HCT116 (cell line): ENCODE measurements at regions not wholly inside any gene's neighbourhood (a gene's known extent, or its start where the extent isn't known, plus 50 kb on each side); places are given as distances from the start of the nearest gene placed in this dataset.

Experiments used
- ATAC-seq: fragments of 200-7000 bp; cut with Tn5 transposase; 2 replicates; pipeline ENCODE4 v1.9.1; 2020; ENCODE audit warnings: mild to moderate bottlenecking, moderate library complexity
- BruUV-seq: library from RNA; stranded (reverse); fragments of 400-500 nt; replicated peaks from 2 replicates; lab custom pipeline; 2021; lab: Mats Ljungman, UMichigan
- CTCF ChIA-PET: fragments of 300-600 bp; sonication (Branson Sonifier 250); formaldehyde crosslinking; loops from one replicate; lab custom pipeline; 2021; ENCODE audit warnings: antibody characterized with exemption; lab: Charles Lee
- POLR2A ChIA-PET: fragments of 300-600, 350-600 bp; sonication (Branson Sonifier 250); formaldehyde crosslinking; loops from one replicate; lab custom pipeline; 2021; ENCODE audit warnings: antibody characterized with exemption; lab: Charles Lee
- RAD21 ChIA-PET, 2 experiments: fragments of 300-600 bp; sonication (Branson Sonifier 250); formaldehyde crosslinking; loops; one replicate each; lab custom pipeline; 2023; ENCODE audit warnings: low total read pairs in 2 of 2; ENCODE audit not compliant: uncharacterized antibody in 2 of 2, unreplicated experiment in 2 of 2, low non-redundant PET in 1 of 2; lab: Charles Lee
- DNase-seq: peaks from one replicate; pipeline ENCODE4 v3.0.0-alpha.2; 2010; ENCODE audit warnings: low read depth, low spot score
- H2AFZ ChIP-seq: fragments of 200-600 bp; shearing (Covaris generic), sonication (generic); 2 replicates; pipeline ENCODE4 v1.6.1; 2017; ENCODE audit warnings: low read depth, mixed run types, mixed read lengths, antibody characterized with exemption, low read length; ENCODE audit not compliant: poor library complexity, severe bottlenecking
- H3K27ac ChIP-seq: 2 replicates; pipeline ENCODE4 v1.5.1; 2012; ENCODE audit warnings: low read depth, low read length
- H3K27me3 ChIP-seq: fragments of 200-600 bp; sonication (generic); 2 replicates; pipeline ENCODE4 v1.6.1; 2016; ENCODE audit warnings: mixed run types, low read length, mixed read lengths; ENCODE audit not compliant: insufficient read depth
- H3K36me3 ChIP-seq, 2 experiments: fragments of 200-500 bp in 1 of 2; fragments of 200-600 bp in 1 of 2; sonication (Bioruptor generic) in 1 of 2; sonication (generic) in 1 of 2; 2 replicates each; pipeline versions ENCODE4 v1.5.1 to v1.6.1; 2014 to 2016; ENCODE audit warnings: low read length in 2 of 2, inconsistent platforms in 1 of 2, mixed read lengths in 1 of 2, mixed run types in 1 of 2; ENCODE audit not compliant: insufficient read depth in 2 of 2, control insufficient read depth in 1 of 2
- H3K4me1 ChIP-seq, 2 experiments: fragments of 200-600 bp in 1 of 2; sonication (generic) in 1 of 2; 2 replicates each; pipeline versions ENCODE4 v1.5.1 to v1.6.1; 2012 to 2017; ENCODE audit warnings: low read length in 2 of 2, inconsistent platforms in 1 of 2, mild to moderate bottlenecking in 1 of 2, mixed read lengths in 1 of 2, mixed run types in 1 of 2, moderate library complexity in 1 of 2; ENCODE audit not compliant: insufficient read depth in 2 of 2, control insufficient read depth in 1 of 2
- H3K4me2 ChIP-seq: fragments of 200-600 bp; sonication (generic); 2 replicates; pipeline ENCODE4 v1.6.1; 2017; ENCODE audit warnings: mixed run types, low read length, mixed read lengths
- H3K4me3 ChIP-seq, 2 experiments: fragments of 200-600 bp in 1 of 2; sonication (generic) in 1 of 2; replicated peaks in 1 of 2; 2 replicates each; pipeline ENCODE4 v1.5.1; 2011 to 2016; ENCODE audit warnings: low read length in 2 of 2, control low read depth in 1 of 2, low read depth in 1 of 2, mild to moderate bottlenecking in 1 of 2, mixed read lengths in 1 of 2, mixed run types in 1 of 2
- H3K79me2 ChIP-seq: fragments of 200-600 bp; sonication (generic); 2 replicates; pipeline ENCODE4 v1.6.1; 2017; ENCODE audit warnings: mild to moderate bottlenecking, mixed run types, low read length, moderate library complexity, mixed read lengths; ENCODE audit not compliant: insufficient read depth
- H3K9ac ChIP-seq: fragments of 200-600 bp; sonication (generic); 2 replicates; pipeline ENCODE4 v1.6.1; 2016; ENCODE audit warnings: low read length, mixed read lengths
- H3K9me2 ChIP-seq: fragments of 200-600 bp; sonication (generic), shearing (Covaris generic); 2 replicates; pipeline ENCODE4 v1.6.1; 2017; ENCODE audit warnings: mixed run types, mild to moderate bottlenecking, moderate library complexity; ENCODE audit not compliant: insufficient read depth
- H3K9me3 ChIP-seq, 2 experiments: fragments of 200-500 bp in 1 of 2; fragments of 200-600 bp in 1 of 2; sonication (Bioruptor generic) in 1 of 2; sonication (generic) in 1 of 2; 2 replicates each; pipeline ENCODE4 v1.6.1; 2014 to 2017; ENCODE audit warnings: low read length in 2 of 2, mixed read lengths in 2 of 2, inconsistent platforms in 1 of 2, low read depth in 1 of 2, mild to moderate bottlenecking in 1 of 2, mixed run types in 1 of 2, moderate library complexity in 1 of 2; ENCODE audit not compliant: control insufficient read depth in 1 of 2, insufficient read depth in 1 of 2
- H4K20me1 ChIP-seq: fragments of 200-600 bp; sonication (generic), shearing (Covaris generic); 2 replicates; pipeline ENCODE4 v1.6.1; 2017; ENCODE audit warnings: mixed run types, mild to moderate bottlenecking, moderate library complexity; ENCODE audit not compliant: insufficient read depth
- CEBPB ChIP-seq: IDR thresholded peaks from 2 replicates; pipeline ENCODE4 v1.6.1; 2012; ENCODE audit warnings: low read depth
- CTCF ChIP-seq, 3 experiments: fragments of 200-600 bp in 1 of 3; sonication (generic) in 1 of 3; IDR thresholded peaks in 2 of 3; conservative IDR thresholded peaks in 1 of 3; 2 replicates each; pipeline ENCODE4 v1.5.1; 2012 to 2017; ENCODE audit warnings: low read depth in 2 of 3, low read length in 2 of 3, antibody characterized with exemption in 1 of 3, borderline replicate concordance in 1 of 3, control low read depth in 1 of 3, mild to moderate bottlenecking in 1 of 3, mixed read lengths in 1 of 3, mixed run types in 1 of 3, moderate library complexity in 1 of 3; ENCODE audit not compliant: insufficient read depth in 1 of 3
- EZH2phosphoT487 ChIP-seq: fragments of 200-600 bp; IDR thresholded peaks from 2 replicates; pipeline ENCODE4 v1.6.1; 2018; ENCODE audit warnings: antibody characterized with exemption, borderline replicate concordance
- FOSL1 ChIP-seq: IDR thresholded peaks from 2 replicates; pipeline ENCODE4 v1.6.1; 2012; ENCODE audit warnings: low read depth
- JUND ChIP-seq: IDR thresholded peaks from 2 replicates; pipeline ENCODE4 v1.6.1; 2012
- MAX ChIP-seq: IDR thresholded peaks from 2 replicates; pipeline ENCODE4 v1.6.1; 2012
- RAD21 ChIP-seq: IDR thresholded peaks from 2 replicates; pipeline ENCODE4 v1.6.1; 2012; ENCODE audit warnings: low read depth, mild to moderate bottlenecking
- REST ChIP-seq: IDR thresholded peaks from 2 replicates; pipeline ENCODE4 v1.6.1; 2012; ENCODE audit warnings: low read depth
- SIN3A ChIP-seq: IDR thresholded peaks from 2 replicates; pipeline ENCODE4 v1.6.1; 2012; ENCODE audit warnings: low read depth
- SP1 ChIP-seq: IDR thresholded peaks from 2 replicates; pipeline ENCODE4 v1.6.1; 2012; ENCODE audit warnings: low read depth
- SRF ChIP-seq: IDR thresholded peaks from 2 replicates; pipeline ENCODE4 v1.6.1; 2012; ENCODE audit warnings: low read depth
- ZBTB33 ChIP-seq: IDR thresholded peaks from 2 replicates; pipeline ENCODE4 v1.6.1; 2011; ENCODE audit warnings: mild to moderate bottlenecking, low read length, moderate library complexity; ENCODE audit not compliant: insufficient replicate concordance; ENCODE audit errors: extremely low read depth
- ZFX ChIP-seq: fragments of 450-650 bp; IDR thresholded peaks from 2 replicates; pipeline ENCODE4 v1.6.1; 2017
- intact Hi-C: fragments of 100-400 bp; cut with micrococcal nuclease; formaldehyde crosslinking; loops from 2 replicates; pipeline ENCODE4 v1.10.0; 2022

- TF ChIP-seq CTCF (IDR thresholded peaks at IDR 0.05 in 2 of 3, conservative IDR thresholded peaks at IDR 0.05 in 1 of 3; ENCODE audit: borderline replicate concordance in 1 of 3, insufficient read depth in 1 of 3, low read depth in 2 of 3, low read length in 2 of 3) (no peak), EZH2phosphoT487 (no peak), ZFX (no peak), CEBPB (no peak), REST (no peak), SIN3A (no peak)
- TF ChIP-seq, all 23 proteins: peak for 0
Observed at GRCh38 chr9:13426606-13427005, 147.1 kb upstream of the MPDZ start (continued).

GRCh38 chr9:13424872-13425271 is 145.4 kb upstream of the MPDZ start:
- POLR2A ChIA-PET: no interaction called here

More at GRCh38 chr9:13424872-13425271, 145.4 kb upstream of the MPDZ start:
- Histone ChIP-seq H3K9me3 (no peaks in the 10 kb centered on the region), H2AFZ (no peak overlapping the region), H3K4me3 (no peak overlapping the region), H3K4me2 (no peak overlapping the region), H3K9ac (no peak overlapping the region), H3K27ac (no peak overlapping the region), H3K27me3 (no peaks in the 10 kb centered on the region), H3K4me1 (no peaks in the 10 kb centered on the region), H3K36me3 (no peaks in the 10 kb centered on the region), H4K20me1 (no peaks in the 10 kb centered on the region), H3K9me2 (no peaks in the 10 kb centered on the region), H3K79me2 (no peaks in the 10 kb centered on the region)
- DNase-seq: no peak
- BruUV-seq: no TSS peak
- intact Hi-C loops: loop anchor here (5.0 to 10.0 kb wide), 2 partner anchors 390 to 1342 kb away; no protein-coding TSS in a partner anchor
- CTCF ChIA-PET: interaction anchor here (0.9 kb wide), 2 partner anchors 13 to 391 kb away, joined by 3 to 9 read pairs; no protein-coding TSS in a partner anchor
- ATAC-seq: no peak
- TF ChIP-seq CEBPB (no peak), JUND (no peak), ZBTB33 (no peak), SP1 (no peak), FOSL1 (no peak), MAX (no peak), SRF (no peak), RAD21 (no peak), SIN3A (no peak)
- RAD21 ChIA-PET: no interaction called here
